Caki2 (cell line): ENCODE measurements at regions not wholly inside any gene's neighbourhood (a gene's known extent, or its start where the extent isn't known, plus 50 kb on each side); places are given as distances from the start of the nearest gene placed in this dataset.

Source experiments
- DNase-seq: peaks from one replicate; pipeline ENCODE4 v3.0.0-alpha.2; 2015; ENCODE audit warnings: low read depth
- in situ Hi-C: cut with HindIII; loops from 2 replicates; pipeline ENCODE4 v1.10.0; 2016; ENCODE audit warnings: low sequenced_read_pairs, low pct_unique_long_range_greater_than_20kb, mixed read lengths

- DNase-seq, result no peak
- in situ Hi-C loops, result no loop called here
These were observed 64.8 kb downstream of the PTHLH start for GRCh38 chr12:27907766-27908165.

- DNase-seq, result no peak
- in situ Hi-C loops, result no loop called here
These were observed 65.7 kb downstream of the PTHLH start for GRCh38 chr12:27906658-27907473.

- no peak for DNase-seq
- in situ Hi-C loops, result no loop called here
These were observed 66.4 kb downstream of the PTHLH start for GRCh38 chr12:27906127-27906500.

GRCh38 chr12:27905285-27906126, 67.0 kb downstream of the PTHLH start:
- in situ Hi-C loops, result no loop called here
- no peak for DNase-seq

GRCh38 chr12:27902651-27903050, 69.9 kb downstream of the PTHLH start:
- in situ Hi-C loops, result no loop called here
- DNase-seq, result no peak

- in situ Hi-C loops, result no loop called here
These were observed 70.6 kb downstream of the PTHLH start for GRCh38 chr12:27901959-27902358.

GRCh38 chr12:27900920-27901879, 71.3 kb downstream of the PTHLH start:
- no peak for DNase-seq
- in situ Hi-C loops, result no loop called here

More at GRCh38 chr12:27901959-27902358, 70.6 kb downstream of the PTHLH start:
- no peak for DNase-seq

- in situ Hi-C loops, result no loop called here
- no peak for DNase-seq
These were observed 73.3 kb downstream of the PTHLH start for GRCh38 chr12:27899151-27899661.

GRCh38 chr12:27898022-27898421, 74.5 kb downstream of the PTHLH start:
- in situ Hi-C loops, result no loop called here
- DNase-seq, result no peak

GRCh38 chr12:27896419-27896990, 76.0 kb downstream of the PTHLH start:
- in situ Hi-C loops, result no loop called here
- no peak for DNase-seq

- in situ Hi-C loops, result no loop called here
These were observed 78.2 kb downstream of the PTHLH start for GRCh38 chr12:27894309-27894708.

GRCh38 chr12:27879708-27880107, 92.8 kb downstream of the PTHLH start:
- DNase-seq, result no peak
- in situ Hi-C loops, result no loop called here

More at GRCh38 chr12:27894309-27894708, 78.2 kb downstream of the PTHLH start:
- DNase-seq, result no peak

GRCh38 chr12:27875677-27876076, 95.6 kb upstream of the MANSC4 start:
- in situ Hi-C loops, result no loop called here
- no peak for DNase-seq

GRCh38 chr12:27873010-27873409, 93.0 kb upstream of the MANSC4 start:
- no peak for DNase-seq
- in situ Hi-C loops, result no loop called here

GRCh38 chr12:27871946-27872345, 91.9 kb upstream of the MANSC4 start:
- DNase-seq, result no peak
- in situ Hi-C loops, result no loop called here

- no peak for DNase-seq
These were observed 90.9 kb upstream of the MANSC4 start for GRCh38 chr12:27870939-27871338.

GRCh38 chr12:27869567-27869966, 89.5 kb upstream of the MANSC4 start:
- DNase-seq, result no peak
- in situ Hi-C loops, result no loop called here

More at GRCh38 chr12:27870939-27871338, 90.9 kb upstream of the MANSC4 start:
- in situ Hi-C loops, result no loop called here

GRCh38 chr12:27868139-27868538, 88.1 kb upstream of the MANSC4 start:
- no peak for DNase-seq
- in situ Hi-C loops, result no loop called here
